Midbrain (tissue), 1 donor: ENCODE measurements at regions not wholly inside any gene's neighbourhood (a gene's known extent, or its start where the extent isn't known, plus 50 kb on each side); places are given as distances from the start of the nearest gene placed in this dataset.

Experiments used
- DNase-seq: peaks from one replicate; lab custom pipeline; 2025; lab: John Stamatoyannopoulos, UW

DNA sequence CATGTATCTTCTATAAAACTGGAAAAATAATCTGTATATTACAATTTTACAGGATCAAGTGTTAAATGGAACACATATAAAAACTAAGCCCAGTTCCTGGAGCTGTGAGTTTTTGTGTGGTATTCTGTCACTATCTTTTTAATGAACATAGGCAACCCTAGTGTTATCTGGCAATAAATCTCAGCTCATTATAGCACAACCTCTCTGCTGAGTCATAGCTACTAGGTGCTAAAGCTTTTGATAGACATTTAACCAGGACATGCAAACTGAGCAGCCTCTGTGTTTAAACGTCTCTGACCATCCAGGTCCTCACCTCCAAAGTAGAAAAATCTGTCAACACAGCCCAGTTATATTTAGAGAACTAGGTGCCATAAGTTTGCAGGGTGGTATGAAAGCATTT, 91.0 kb upstream of the CARD18 start:
- no peak for DNase-seq

DNA sequence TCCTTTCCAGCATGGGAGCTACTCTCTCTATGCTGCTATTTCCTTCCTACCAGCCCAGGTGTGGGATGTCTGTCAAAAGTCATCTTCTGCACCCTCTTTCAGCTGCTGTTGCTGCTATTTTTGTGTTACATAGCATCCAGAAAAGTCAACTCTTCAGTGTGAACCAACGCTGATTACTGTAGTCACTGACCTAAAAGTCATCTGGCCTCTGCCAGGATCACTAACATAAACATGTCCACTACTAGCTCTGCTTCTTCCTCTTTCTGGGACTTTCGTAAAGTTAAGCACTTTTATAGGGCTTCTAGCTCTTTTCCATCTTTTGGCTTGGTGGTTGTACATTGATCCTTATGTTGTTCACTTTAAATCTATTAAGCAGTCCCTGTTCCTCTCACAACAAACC, 90.2 kb upstream of the CARD18 start:
- no peak for DNase-seq

DNA sequence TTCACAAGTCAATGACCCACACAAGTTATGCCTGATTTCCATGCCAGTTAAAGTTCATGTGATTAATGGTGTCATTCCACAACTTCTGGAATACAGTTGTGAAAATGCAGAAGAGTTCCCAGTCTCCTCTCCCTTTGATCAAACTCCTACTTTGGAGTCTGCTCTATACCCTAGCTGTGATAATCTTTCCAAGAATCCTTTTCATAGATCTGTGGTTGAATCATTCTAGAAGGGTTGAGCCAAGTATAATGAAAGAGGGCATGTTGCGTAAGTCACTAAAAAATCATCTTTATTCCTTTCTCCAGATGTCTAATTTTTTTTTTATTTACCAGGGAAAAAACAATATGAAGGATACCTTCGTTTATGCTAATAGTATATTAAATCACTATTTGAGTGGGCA, 89.7 kb upstream of the CARD18 start:
- no peak for DNase-seq

DNA sequence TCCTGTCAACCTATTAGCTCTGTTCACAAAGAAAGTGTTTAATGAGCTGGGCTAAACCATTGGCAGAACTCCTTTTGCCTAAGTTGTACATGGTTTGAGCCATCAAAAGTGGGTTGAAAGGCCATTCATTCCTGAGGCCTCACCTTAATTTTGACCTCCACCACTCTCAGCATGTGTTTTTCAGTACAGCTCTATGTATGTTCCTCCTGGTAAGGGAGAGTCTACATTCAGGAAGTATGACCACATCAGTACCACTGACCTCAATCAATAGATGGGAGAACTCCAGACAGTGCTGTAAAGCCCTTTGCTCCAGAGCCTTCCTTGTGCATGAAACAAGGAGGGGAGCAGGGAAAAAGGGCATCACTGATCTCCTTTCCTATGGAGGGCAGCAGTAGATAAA, 87.8 kb upstream of the CARD18 start:
- DNase-seq = no peak

DNA sequence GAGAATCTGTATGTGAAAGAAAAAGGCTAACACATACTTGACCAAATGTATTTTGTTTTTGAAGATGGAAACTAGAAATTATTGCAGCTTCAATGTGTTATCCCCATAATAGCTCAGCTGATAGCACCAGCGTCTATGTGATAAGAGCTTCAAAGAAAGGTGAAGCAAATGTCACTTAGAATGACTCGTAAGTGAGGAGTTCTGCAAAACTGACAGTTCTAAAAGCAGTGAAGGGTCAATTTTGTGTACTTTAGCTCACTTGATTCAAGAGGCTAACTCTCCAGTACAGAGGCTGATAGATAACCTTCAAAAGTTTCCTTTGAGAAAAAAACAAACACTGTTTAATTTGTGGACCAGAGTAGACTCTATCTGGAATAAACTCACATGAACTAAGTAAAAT, 87.2 kb upstream of the CARD18 start:
- no peak for DNase-seq

DNA sequence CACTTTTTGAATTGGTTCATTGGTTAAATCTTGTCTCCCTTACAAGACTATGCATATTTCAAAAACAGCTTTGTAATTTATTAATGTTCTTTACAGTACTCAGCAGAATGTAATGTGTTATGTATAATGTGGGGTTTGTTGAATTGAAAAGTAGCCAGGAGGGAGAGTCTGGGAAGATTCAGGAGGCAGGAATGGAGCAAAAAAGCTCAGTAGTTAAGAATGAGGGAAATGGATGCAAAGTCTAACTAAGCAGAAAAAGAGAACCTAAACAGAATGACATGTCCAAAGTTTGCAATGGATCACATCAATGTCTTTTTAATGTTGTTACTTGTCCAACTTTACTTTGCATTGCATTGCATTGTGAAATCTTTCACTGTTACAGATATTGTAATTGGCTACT, 86.5 kb upstream of the CARD18 start:
- no peak for DNase-seq

DNA sequence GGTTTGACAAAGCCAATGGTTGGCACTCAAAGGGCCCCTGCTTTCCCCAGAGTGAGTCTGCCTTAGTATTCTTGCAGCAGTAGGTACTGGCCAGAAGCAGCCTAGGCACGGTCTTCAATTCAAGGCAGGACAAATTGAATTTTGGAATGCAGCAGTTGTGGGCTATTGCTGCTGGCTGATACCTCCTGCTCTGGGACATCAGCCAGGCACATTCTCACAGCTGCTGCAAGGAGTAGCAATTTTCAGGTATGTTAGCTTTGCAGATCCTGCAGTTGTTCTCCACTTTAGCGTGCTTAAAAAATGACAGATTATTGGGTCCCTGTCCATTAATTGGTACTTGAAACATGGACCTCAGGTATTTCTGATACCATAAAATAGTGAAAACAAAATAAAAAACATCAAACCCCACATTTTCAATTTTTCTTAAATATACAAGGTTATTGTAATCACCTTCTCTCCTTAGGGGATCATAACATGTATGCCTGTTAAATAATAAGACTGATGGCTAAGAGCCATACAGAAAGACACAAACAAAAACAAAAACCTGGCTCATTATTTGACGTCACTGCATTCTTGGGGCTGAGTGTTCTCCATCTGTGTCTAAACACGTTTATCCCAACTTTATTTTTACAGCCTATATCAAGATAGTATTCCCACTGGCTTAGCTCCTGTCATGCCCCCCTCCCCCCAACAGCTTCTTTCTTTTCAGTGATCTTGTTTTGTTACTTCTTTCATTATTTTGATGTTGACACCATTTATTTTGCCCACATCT, 85.1 kb upstream of the CARD18 start:
- no peak for DNase-seq

DNA sequence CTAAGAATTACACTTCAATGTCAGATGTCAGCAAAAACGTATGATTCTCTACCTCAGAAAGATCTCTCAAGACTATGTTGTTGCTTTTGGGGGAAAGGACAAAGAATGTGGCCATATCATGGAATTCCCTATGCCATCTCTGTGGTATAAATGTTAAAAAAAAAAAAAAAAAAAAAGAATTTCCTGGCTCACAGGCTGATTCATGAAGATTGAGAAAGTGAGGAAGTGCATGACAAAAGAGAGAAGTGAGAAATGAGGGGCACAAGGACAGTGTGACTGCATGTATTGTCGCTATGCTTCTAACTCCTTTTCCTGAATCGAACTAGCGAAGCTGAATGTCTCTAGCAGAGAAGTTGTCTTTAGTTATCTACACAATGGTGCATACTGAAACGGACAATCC, 80.6 kb upstream of the CARD18 start:
- no peak for DNase-seq

DNA sequence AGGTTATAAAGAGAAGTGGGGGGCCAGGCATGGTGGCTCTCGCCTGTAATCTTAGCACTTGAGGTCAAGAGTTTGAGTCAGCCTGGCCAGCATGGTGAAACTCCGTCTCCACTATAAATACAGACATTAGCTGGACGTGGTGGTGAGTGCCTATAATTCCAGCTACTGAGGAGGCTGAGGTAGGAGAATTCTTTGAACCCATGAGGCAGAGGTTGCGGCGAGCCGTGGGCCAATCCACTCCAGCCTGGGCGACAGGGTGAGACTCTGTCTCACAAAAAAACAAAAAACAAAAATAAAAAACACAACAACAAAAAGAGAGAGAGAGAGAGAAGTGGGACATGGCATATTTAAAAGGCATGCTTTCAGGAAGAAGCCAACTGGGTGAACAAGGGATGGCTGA, 80.1 kb upstream of the CARD18 start:
- DNase-seq = no peak

DNA sequence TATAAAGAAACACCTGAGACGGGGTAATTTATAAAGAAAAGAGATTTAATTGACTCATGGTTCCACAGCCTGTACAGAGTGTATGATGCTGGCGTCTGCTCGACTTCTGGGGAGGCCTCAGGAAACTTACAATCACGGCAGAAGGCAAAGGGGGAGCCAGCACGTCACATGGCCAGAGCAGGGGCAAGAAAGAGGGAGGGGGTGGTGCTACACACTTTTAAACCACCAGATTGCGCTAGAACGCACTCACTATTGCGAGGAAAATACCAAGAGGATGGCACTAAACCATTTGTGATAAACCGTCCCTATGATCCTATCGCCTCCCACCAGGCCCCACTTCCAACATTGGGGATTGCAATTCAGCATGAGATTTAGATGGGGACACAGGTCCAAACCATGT, 79.7 kb upstream of the CARD18 start:
- no peak for DNase-seq

DNA sequence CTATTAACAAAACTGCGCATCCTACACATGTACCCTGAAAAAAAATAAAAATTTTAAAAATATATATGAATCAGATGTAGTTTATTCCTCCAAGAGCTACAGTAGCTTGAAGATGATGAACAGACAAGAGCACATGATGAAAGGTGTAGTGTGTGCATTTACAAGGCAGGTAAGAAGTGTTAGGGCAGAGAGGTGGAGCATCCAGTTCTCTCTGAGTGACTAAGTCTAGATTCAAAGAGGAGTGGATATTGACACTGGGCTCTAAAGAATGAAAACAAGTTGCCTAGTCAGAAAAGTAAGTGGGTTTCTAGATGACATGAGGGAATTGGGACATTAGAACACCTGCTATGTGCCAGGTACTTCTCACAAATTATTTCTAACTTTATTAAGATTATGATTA, 76.0 kb upstream of the CARD18 start:
- DNase-seq = no peak

DNA sequence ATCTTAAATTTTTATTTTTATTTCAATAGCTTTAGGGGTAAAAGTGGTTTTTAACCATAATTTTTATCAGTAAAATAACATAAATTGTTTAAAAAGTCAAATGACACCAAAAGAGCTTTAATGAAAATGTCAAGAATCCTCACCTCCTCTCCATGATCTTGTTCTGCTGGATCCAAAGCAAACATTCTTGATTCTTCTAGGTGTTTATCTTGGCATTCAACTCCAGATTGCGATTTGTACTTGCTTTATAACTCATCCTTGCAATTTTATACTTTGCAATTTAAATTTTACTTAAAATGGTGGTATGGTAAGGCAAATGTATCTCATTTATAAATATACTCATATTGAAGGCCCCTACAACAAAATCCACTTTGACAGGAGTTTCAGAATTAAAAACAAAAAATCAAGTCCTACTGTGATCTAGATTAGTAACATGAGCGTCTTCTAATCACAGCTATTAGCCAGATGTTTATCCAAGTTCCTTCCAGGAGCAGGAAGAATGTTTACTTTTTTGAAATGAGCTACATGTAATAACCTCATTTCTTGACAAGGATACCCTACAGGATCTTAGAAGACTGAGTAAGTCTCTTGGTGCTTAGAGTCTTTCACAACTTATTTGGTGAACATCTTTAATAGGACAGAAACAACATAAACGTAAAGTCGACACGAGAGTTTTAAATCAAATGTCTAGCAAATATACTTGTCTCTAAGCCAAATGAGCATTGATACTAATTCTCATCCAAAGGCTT, 72.4 kb upstream of the CARD18 start:
- no peak for DNase-seq

DNA sequence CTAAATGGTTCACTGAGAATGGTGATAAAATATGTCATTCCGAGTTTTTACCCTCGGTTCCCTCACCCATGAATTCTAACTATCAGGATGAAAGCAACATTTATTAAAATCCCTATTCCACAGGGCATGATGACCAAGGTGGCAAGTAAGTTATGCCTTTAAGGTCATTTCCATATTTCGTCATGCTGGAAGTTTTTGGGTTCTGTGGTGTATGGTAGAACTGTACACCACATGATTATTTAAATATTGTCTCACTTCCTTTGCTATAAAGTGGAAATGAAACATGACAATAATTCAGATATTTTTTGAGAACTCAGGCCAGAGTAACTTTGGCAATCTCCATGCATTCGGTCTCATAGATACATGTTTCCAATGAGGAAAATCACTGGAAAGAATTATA, 68.5 kb upstream of the CARD18 start:
- DNase-seq = no peak

DNA sequence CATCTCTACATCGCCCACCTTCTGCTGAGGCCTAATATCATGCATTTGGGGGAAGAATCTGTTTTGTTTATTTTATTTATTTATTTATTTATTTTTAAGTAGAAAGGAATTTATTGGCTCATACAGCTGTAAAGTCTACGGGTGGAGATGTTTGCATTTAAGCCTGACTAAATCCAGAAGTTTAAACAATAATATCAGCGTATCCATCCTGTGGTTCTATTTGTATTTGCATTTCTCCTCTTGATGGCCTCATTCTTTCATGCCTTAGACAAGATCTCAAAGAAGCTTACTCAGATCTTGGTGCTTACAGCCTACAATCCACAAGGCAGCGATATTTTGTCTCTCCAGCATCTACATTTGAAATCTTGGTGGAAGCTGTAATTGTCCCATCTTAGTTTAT, 67.1 kb upstream of the CARD18 start:
- no peak for DNase-seq

DNA sequence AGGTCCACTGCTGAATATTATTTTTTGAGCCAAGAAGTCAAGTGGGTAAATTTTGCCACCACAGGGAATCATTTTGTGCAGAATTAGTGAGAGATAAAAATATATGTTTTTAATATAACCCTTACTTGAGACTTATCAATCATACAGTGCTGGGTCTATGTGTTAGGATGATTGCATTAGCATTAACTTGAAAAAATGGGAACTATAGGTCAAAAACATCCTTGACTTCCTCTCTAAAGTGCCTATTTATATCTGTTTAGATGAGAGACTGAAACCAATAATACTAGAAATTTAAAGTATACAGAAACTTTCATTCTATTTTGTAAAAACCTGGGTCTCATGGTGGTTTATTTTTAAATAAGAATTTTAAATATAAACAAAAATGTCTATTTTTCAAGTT, 65.1 kb upstream of the CARD18 start:
- DNase-seq = no peak

DNA sequence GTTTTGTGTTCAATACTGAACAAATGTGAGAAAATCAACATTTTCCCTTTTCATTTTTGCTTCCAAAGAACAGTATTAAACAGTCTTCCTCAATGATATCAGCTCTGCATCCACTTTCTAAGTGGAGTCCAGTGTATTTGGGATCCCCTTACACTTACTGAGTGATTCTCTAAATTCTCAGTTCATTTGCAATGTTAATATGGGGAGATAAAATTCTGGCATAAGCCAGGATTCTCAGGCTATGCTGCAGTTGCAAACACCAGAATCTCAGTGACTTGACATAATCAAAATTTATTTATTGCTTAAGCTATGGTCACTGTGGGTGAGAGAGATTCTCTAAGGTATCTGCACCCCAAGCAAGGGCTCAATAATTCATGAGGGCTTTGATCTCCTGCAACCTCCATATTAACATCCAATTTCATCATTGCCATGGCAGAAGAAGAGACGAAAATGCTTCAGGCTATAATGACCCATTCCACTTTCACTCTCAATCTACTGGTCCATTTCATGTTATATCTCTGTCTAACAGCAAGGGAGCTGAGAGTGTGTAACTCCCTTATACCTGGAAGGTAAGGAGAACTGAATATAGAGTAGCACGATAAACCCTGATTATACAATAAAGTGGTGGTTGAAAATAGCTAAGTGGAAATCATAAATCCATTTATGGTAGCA, 64.1 kb upstream of the CARD18 start:
- no peak for DNase-seq

DNA sequence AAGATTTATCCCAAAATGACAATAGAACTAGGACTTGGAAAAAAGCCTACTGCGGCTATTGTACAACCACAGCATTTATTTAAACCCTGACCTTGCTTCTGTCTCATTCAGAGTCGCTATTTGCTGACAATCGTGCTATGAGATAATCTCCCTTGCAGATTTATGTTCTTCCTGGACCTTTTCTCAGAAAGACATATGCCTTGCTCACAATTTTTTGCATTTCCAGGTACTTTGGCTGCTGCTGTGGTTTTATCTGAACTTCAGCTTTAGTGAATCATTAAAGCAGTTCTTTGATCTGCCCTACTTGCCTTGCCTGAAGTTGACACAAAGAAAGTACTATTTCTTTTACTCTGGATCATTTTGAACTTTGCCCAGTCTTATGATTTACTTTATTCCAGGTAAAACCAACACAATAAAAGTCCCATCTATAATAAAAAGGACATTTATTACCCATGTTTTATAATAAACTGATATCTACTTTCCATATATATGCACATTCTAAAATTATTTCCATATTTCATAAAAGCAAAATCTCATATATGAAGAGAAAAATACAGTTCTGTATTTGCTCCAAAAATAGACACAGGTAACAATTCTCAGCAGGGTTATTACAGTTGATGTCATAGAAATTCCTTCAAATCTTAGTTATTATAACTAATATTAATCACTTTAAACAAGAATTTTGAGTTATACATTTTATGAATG, 63.4 kb upstream of the CARD18 start:
- no peak for DNase-seq

DNA sequence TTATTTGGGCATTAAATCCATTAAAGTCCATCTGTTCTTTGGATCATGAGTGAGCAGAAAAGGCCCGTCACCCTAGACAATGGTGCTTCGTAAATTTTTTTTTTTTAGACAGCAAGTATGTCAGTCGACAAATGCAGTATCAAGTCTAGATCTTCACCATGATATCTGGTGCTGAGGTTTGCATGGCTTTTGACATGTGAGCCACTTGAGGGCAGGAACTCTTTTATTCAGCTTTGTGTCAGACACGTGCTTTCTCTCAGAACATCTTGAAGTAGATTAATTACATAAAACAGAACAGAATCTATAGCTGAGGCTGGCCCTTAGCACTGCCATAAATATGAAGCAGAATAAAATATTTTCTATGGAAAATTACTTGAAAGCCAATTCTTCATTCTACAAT, 62.9 kb upstream of the CARD18 start:
- no peak for DNase-seq

DNA sequence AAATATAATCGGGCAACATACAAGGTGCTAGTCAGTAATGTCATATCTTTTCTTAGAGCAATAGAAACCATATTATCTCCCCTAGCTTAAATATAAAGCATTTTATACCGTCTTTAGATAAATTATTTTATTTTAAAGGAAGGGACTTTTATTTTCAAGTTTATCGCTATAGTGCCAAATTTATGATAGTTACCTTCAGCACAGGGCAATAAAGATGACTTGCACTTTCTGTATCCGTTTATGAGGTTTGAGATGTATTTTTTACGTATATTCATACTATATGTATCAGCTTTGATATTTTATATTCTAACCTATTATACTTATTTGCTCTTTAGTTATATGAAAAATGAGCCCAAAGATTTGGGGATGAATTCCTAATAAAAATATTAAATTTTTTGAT, 61.6 kb upstream of the CARD18 start:
- no peak for DNase-seq

DNA sequence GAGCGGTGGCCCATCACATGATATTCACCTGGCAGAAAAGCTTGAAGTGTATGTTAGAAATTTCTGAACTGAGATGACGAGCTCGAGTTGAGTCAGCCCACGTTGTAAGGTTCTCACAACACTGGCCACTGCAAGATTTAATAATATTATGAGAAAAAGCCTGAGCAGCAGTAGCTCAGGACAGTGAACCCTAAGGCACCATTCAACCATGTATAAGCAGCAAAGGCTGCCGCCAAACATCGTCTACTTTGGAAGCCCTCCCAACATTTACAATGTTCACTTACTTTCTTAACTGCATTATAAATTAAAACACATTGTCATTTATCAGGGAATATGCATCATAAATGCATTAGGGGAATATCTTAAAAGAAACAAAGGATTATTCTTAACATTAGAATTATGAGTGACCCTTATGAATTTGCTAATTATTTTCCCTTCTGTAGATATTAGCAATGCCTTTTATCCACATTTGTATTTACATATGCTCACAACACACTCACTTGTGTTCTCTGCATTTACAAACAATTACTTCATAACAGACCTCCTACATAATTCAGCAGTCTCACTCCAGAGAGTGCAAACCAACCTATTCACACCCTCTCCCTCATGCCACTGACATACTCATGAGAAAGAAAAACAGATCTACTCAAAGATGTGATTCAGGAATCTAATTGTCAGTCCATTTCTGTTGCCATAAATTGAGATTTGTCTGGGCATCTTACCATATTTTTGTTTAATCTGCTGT, 57.7 kb upstream of the CARD18 start:
- DNase-seq = no peak

DNA sequence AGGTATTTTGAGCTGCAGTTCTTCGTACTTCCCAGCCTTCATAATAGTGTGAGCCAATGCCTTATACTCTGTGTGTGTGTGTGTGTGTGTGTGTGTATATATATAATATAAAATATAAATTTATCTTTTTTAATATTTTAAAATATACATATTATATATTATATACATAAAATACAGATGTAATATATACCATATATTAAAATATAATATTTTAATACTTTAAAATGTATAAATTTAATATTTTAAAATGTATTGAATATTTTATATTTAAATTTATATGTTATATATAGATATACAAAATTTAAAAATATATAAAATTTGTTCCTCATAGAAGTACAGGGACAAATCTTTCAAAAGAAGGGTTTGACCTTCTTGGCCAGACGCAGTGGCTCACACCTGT, 53.7 kb upstream of the CARD18 start:
- DNase-seq = no peak

DNA sequence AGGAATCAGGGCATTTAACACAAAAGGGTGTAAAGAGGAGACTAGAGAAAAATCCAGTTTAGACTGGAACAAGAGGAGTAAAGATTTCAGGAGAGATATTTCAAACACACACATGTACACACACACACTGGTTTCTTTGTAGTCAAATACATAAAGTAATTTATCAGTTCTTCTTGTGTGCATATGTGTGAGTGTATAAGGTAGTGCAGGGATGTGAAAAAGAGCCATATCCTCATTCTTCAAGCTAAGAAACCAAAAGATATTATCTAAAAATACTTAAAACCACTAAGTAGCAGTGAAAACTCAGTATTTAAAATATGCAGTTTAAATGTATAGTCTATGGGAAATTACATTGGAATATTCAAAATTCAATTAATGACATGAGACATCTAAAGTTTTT, 52.5 kb upstream of the CARD18 start:
- no peak for DNase-seq
